HG02571 (cell line): ENCODE measurements at regions not wholly inside any gene's neighbourhood (a gene's known extent, or its start where the extent isn't known, plus 50 kb on each side); places are given as distances from the start of the nearest gene placed in this dataset.

Experiments
- ATAC-seq: cut with Tn5 transposase; IDR thresholded peaks from one replicate; pipeline ENCODE4 v1.9.1; 2021; ENCODE audit warnings: mild to moderate bottlenecking, moderate library complexity; ENCODE audit not compliant: unreplicated experiment

DNA sequence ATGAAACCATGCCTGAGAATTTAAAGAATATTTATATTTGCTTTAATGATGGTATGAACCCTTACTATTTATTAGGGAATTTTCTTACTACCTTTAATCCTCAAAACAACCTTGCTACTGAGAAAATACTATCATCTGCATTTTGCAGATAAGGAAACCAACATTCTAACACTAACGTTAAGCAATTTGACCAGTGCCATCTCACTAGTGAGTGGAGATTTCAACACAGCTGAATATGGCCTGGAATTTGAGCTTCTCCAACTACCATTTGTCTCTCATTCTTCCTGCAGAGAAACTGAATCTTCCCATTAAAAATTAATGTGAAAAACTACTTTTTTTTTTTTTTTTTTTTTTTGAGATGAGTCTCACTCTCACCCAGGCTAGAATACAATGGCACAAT lies 380.9 kb upstream of the SMIM31 start:
- ATAC-seq: no peak

DNA sequence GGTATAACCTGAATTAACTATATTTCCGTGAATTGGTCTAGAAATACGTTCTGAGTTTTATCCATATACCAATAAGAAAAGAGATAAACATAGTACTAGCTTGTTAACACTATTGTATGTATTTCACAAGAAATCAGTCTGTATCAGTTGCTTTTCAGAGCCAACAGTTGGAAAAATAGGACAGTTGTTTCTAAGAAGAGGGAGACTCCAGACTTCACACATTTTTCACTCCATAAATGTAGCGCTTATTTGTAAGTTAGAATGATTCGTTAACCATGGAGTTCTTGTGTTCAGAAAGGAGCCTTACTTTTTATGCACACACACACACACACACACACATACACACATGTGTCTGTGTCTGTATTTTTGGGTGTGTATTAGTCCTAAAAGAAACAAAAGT lies 376.7 kb upstream of the SMIM31 start:
- no peak for ATAC-seq

DNA sequence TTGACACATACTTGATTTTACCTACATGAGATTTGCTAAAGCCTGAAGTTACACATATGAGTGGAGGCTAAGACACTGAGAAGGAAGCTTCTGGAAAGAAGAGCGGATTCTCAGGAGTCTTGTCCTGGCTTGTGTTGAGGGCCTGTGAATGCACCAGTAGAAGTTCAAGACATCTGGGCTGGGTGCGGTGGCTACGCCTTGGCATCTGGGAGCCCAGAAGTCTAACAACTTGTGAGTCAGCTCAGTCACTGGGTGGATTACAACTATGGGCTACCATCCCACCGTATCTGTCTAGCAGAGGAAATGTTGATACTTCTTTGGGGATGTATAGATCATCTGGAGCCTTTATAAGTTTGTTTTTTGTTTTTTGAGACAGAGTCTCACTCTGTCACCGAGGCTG lies 375.6 kb upstream of the SMIM31 start:
- ATAC-seq: no peak

DNA sequence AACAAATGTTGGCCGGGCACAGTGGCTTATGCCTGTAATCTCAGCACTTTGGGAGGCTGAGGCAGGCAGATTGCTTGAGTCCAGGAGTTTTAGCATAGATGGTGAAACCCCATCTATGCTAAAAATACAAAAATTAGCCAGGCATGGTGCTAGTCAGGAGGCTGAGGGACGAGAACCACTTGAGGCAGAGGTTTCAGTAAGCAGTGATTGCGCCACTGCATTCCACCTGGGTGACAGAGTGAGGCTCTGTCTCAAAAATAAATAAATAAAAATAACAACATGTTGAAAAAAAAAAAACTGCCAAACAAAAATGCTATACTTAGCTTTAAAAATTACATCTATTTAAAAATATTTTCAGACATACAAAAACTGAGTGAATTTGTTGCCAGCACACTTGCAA lies 374.2 kb upstream of the SMIM31 start:
- no peak for ATAC-seq

DNA sequence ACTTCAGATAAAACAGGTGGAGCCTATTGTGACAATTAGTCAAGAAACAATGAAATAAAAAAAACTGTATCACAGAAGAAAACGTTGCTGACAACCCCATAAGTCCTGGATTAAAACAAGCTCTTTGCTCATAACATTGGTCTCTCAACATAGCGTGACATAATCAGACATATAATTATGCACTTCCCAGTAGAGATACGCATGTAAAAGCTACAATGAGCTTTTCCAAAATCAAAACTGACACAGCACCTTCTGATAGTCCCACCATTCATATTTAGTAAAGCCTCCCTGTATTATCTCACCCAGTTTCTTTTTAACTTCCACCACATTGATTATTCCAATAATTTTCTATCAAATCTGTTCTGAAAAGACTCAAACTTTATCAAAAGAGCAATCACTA lies 372.1 kb upstream of the SMIM31 start:
- ATAC-seq: no peak

DNA sequence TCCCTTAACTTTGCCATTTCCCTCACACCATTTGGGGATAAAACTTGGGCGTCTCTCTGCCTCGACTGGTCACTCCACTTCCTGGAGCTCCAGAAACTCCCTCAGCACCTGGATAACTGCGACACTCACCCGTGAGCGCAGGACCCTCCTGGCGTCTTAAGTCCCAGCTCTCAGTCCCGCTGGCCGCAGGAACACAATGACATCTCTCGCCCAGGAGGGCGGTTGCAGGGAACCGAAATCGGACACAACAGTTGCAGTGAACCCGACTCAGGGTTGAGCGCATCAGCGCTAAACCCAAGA lies 370.9 kb upstream of the SMIM31 start:
- ATAC-seq: no peak

DNA sequence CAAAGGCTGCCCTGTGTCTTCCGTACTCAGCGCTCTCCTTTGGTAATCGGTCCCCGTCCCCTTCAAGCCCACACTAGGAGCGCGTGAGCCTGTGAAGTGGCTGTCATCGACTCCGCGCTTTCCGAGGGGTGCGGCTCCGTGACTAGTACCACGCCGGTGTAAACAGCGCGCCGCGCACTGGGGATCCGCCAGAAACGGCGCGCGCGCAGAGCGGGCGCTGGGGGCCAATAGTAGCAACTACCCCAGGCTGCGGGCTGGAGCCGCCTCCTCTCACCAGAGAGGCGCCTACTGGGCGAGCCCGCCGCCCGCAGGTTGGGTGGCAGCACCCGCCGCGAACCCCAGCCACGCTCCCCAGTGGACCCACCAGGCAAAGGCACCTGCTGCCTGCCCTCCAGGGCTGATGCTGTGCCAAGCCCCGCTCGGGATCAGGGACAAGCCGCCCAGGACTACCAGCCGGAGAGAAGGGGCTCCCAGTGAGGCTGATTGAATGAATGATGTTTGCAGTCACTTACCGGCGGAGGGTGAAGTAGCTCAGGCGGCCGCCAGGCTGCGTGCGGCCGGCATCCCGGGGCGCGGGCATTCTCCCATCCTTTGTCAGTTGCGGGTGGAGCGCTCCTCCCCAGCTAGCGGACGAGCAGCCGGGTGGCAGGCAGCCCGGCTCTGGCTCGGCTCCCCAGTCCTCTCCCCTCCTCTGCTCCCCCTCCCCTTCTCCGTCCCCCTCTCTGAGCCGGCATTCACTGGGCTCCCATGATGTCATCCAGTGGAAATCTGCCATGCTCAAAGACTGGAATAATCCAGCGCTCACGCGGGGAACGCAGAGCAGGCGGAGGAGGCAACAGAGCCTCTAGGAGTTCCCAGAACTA lies 370.3 kb upstream of the SMIM31 start:
- ATAC-seq: no peak

DNA sequence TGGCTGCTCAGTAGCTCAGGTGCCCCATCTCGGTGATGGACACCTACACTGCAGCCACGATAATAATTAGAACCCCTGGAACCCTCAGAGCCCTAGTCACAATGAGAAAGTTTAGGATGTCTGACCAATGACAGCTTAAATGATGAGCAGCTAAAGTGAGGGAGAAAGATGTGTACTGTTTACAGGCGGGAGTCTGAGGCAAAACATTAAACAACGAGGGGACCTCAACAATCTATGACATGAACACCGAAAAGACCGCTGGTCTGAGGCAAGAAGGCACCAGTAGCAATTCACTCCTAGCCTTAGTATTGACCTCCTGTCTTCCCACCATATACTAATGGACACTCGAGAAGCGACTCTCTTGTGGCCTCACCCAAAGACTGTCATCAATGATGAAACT lies 369.5 kb upstream of the SMIM31 start:
- ATAC-seq: no peak

DNA sequence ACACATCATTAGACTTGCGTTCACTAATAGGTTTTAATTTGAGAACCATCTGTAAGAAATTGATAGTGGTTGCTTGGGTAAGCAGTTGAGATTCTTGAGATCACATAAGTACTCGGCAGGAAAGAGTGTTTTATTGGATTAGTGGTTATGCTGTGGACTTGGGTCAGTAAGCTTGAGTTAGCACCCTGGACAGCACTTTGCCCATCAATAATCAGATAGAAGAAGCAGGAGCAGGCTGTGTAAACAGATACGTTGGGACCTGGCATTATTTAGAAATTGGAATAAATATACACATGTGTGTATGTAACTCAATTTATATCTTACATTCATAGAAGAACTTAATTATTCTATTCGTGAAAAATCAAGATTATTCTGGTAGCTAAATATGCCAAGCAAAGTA lies 357.5 kb upstream of the SMIM31 start:
- ATAC-seq: no peak

DNA sequence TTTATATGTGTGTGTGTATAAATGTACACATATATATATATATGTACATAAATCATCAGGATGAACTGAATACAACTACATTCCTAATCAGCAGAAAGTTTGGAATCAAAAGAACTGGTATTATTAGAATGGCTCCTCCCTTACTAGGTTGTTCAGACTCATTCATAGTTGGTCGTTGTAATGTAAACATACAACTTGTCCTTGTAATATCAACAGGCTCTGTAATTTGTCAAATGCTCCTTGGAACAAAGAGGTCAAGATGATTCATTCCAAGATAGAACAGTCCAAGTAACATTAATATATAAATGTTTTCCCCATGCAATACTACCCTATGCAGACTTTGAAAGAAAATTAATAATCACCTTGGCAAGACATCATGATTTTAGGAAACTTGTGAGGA lies 351.4 kb upstream of the SMIM31 start:
- no peak for ATAC-seq

DNA sequence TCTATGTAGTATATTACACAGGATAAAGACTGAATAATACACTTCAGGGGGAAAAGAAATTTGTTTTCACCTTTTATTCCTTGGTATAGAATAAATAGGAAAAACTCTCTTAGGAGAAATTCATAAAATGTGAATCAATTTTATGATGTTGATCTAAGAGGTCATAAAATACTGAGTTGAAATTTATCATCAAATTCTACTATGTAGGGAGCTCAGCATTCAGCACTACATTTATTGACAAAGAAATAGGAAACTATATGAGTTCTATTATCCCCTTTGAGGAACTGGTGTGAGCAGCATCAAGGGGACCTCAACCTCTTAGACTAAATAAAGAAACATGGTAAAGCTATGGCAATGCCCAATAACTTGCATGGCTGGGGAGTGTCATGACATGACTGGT lies 348.2 kb upstream of the SMIM31 start:
- no peak for ATAC-seq

DNA sequence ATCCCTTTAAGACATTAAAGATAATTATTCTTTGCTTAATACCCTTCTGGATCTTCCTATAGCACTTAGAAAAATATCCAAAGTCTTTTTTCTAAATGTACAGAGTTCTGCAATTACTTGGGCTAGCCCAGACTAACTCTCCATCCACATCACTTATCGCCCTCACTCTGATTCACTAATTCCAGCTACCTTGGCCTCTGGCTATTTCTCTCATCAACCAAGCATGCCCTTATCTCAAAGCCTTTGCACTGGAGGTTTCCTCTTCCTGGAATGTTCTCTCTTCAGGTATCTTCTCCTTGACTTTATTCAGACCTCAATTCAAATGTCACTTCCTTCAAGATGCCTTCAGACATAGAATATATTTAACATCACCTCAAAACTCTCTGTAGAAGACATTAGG lies 345.1 kb upstream of the SMIM31 start:
- no peak for ATAC-seq

DNA sequence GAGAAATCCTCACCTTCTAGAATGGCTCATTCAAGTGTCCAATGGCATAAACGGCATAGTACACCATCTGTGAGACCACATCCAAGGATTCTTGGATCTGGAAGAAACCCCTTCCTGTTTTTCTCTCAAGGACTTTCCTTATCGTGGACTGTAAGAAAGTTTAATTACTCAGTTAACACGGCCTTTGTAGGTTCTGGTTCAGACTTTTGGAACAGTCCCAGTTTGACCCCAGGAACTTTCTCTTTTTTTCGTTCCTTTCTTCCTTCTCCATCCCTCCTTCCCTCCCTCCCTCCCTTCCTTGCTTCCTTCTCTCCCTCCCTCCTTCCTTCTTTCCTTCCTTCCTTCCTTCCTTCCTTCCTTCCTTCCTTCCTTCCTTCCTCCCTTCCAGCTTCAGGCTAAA lies 343.5 kb upstream of the SMIM31 start:
- ATAC-seq: no peak

DNA sequence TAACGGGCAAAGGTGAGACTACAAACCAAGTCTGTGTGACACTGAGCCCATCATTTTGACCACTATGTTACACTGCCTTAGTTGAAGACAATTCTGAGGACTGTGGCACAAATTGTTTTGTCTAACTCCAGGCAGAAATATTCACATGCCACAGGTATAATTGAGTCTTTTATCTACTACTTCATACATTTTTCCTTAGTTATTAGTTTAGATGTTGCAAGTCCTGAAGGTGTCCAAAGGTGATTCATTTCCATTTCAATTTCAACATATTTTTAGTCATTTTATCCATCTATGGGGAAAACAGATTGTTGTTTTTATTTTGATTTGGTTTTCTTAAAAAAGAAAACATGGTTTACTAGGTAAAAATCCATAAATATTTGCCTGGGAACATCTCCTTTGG lies 341.7 kb upstream of the SMIM31 start:
- no peak for ATAC-seq

DNA sequence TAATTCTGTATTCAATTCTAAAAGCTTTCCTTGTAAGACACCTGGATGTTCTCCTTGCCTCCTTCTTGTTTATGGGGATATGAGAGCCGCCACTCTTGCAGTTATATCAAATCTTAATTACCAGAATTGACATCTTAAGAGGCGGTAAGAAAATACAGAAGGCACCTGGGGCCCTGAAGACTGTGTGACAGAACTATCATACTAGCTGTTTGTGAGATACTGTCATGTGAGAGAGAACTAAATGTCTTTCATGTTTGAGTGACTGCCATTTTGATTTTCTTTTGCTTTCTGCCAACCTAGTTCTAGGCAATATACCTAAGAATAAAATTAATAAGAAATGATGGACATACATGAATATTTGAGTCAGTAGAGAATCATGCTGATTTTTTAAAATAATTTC lies 340.2 kb upstream of the SMIM31 start:
- ATAC-seq: no peak

DNA sequence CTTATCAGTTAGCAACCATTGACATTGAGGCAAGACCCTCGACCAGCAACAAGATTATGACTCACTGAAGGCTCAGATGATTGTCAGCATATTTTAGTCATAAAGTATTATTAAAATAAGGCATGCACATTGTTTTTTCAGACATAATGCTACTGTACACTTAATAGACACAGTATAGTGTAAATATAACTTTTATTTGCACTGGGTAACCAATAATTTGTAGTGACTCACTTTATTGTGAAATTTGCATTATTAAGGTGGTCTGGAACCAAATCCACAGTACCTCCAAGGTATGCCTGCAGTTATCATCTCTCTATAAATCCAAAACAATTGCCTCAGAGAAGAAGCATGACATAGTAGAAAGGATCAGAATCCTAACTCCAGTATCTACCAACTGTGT lies 330.1 kb upstream of the SMIM31 start:
- ATAC-seq: no peak

DNA sequence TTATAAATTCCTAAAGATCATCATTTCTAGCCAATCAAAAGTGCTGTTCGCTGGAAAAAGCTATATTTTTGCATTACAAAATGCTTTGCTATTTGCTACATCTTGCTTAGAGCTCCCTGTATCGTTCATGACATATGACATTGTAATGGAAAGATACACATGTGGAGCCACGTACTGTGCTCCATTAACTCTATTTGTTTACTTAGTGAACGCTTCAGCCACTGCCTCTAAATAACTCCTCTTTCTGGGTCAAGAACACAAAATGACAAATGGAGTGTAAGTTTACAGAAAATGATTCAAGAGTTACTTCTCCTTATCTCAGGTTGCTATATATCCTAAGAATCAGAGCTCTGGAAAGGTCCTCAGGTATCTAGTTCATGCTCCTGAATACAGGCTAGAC lies 329.1 kb upstream of the SMIM31 start:
- ATAC-seq: no peak

DNA sequence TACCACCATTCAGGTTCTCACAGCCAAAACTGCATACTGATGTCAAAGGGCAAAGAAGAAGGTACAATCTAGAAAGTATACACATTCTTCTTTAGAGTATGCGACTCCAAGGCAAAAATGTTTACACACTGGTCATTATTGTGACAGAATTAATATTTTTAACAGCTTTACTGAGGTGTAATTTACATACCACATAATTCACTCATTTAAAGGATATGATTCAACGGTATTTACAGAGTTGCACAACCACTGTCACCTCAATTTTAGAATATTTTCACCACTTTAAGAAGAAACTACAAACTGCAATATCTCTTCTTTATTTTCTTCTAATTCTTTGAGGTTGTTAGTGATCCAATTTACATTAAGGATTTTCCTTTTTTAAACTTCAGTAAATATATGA lies 325.4 kb upstream of the SMIM31 start:
- no peak for ATAC-seq

DNA sequence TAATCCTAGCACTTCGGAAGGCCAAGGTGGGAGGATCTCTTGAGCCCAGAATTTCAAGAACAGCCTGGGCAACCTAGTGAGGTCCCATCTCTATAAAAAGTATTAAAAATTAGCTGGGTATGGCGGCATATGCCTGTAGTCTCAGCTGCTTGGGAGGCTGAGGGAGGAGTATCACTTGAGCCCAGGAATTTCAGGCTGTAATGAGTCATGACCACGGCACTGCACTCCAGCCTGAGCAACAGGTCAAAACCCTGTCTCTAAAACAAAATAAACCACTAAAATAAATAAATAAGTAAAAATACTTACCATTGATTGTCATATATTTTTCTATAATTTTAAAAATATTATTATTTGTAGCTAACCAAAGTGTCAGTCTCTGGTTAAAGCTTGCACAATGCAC lies 315.6 kb upstream of the SMIM31 start:
- no peak for ATAC-seq

DNA sequence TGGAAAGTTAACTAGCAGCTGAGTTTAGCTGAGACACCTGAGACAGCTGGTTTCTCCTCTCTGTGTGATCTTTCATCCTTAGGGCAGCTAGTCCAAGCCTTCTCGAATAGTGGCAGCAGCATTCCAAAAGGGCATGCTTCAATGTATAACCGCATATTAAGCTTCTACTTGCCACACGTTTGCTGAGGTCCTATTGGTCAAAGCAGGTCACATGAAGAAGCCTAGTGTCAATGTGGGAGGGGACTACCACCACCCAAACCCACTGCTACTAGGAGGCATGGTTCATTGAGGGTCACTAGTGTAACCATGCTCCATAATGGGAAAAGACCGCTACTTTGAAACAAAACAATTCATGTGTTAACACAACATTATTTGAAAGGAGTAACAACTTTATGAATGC lies 314.9 kb upstream of the SMIM31 start:
- ATAC-seq: no peak

DNA sequence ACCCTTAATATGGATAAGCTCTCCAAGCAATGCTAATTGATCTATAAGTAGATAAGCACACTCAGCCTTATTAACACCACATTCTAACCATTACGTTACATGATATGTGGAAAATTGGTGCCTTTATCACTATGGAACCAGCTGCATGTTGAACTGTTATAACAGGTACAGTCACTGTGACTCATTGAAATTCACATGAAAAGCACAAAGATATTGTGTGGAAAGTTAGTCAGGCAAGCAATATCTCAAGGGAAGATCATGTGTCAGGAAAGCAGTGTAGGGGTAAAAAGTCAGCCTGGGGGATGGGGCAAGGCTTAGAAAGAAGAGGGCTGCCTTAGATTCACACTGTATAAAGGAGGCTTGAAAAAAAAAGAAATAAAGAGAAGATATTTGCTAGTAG lies 313.7 kb upstream of the SMIM31 start:
- no peak for ATAC-seq

DNA sequence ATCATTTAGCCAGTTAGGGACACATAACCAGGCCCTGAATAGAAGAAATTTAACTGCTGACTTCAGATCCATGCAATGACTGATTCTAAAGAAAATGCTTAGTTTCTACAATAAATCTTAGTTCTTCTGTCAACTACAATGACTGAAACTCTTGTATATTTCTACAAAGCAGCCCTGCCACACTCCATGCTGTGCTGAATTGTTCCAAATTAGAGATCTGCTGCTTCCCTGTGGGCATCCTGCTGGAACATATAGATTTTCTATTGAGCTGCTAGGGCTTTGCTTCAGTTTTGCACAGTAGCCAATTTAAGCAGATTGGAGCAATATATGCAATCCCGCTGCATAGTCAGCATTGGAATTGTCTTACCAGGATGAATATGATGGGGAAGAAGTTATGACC lies 312.8 kb upstream of the SMIM31 start:
- ATAC-seq: no peak

DNA sequence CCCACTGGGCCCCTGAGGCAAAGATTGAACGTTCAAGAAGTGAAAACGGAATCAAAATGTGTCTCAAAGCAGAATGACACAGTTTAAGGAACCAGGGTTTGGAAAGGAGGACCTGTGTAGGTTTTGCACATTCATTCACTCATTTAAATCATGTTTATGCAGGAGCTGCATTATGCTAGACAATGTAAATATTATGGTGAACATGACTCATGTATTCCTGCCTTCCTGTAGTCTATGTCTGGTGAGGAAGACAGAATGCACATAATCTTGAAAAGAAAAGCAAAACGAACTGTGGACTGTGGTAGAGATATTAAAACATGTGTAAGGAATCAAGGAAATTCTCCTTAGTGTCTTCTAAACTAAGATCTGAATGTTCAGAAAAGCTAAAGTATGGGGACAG lies 311.8 kb upstream of the SMIM31 start:
- ATAC-seq: no peak
